ENCODE measurements at regions not wholly inside any gene's neighbourhood (a gene's known extent, or its start where the extent isn't known, plus 50 kb on each side); places are given as distances from the start of the nearest gene placed in this dataset.

- TF ChIP-seq POLR2A (IDR thresholded peaks at IDR 0.05; ENCODE audit: low read length): no peak
- no peak for TF ChIP-seq GATA1 (IDR thresholded peaks at IDR 0.05; ENCODE audit: low read depth, low read length)
Measured at GRCh38 chr7:41274179-41274578, 428.7 kb downstream of the INHBA start.

Data from erythroblast (primary cell).